Endodermal cell (in vitro differentiated cells): ENCODE measurements at regions not wholly inside any gene's neighbourhood (a gene's known extent, or its start where the extent isn't known, plus 50 kb on each side); places are given as distances from the start of the nearest gene placed in this dataset.

Experiments
- DNase-seq: peaks from one replicate; pipeline ENCODE4 v3.0.0-alpha.2; 2017
- H3K27ac ChIP-seq: 2 replicates; pipeline ENCODE4 v1.5.1; 2013; ENCODE audit warnings: mild to moderate bottlenecking, low read depth, low read length, moderate library complexity
- H3K27me3 ChIP-seq: 2 replicates; pipeline ENCODE4 v1.6.1; 2013; ENCODE audit warnings: mild to moderate bottlenecking, low read length, moderate library complexity; ENCODE audit not compliant: insufficient read depth, control insufficient read depth, poor library complexity, severe bottlenecking
- H3K36me3 ChIP-seq: 2 replicates; pipeline ENCODE4 v1.7.0; 2013; ENCODE audit warnings: mild to moderate bottlenecking, low read length, moderate library complexity; ENCODE audit not compliant: control insufficient read depth, insufficient read depth
- H3K4me1 ChIP-seq: one replicate; pipeline ENCODE4 v1.7.0; 2013; ENCODE audit warnings: low read length; ENCODE audit not compliant: control insufficient read depth, insufficient read depth
- H3K4me3 ChIP-seq: 2 replicates; pipeline ENCODE4 v1.5.1; 2013; ENCODE audit warnings: mild to moderate bottlenecking, low read length, moderate library complexity
- H3K9ac ChIP-seq: 2 replicates; pipeline ENCODE4 v1.6.1; 2013; ENCODE audit warnings: mild to moderate bottlenecking, low read length, moderate library complexity; ENCODE audit not compliant: poor library complexity, severe bottlenecking; ENCODE audit errors: extremely low read depth
- H3K9me3 ChIP-seq: 2 replicates; pipeline ENCODE4 v1.6.1; 2013; ENCODE audit warnings: mild to moderate bottlenecking, low read length, moderate library complexity; ENCODE audit not compliant: control insufficient read depth
- H3K27ac Mint-ChIP-seq: 2 replicates; pipeline ENCODE4 v1.8.0; 2020; ENCODE audit warnings: mixed read lengths
- H3K27me3 Mint-ChIP-seq: 2 replicates; pipeline ENCODE4 v1.8.0; 2021; ENCODE audit warnings: mild to moderate bottlenecking, mixed read lengths; ENCODE audit not compliant: insufficient read depth
- H3K36me3 Mint-ChIP-seq: 2 replicates; pipeline ENCODE4 v1.8.0; 2020; ENCODE audit warnings: low read depth, mixed read lengths
- H3K4me1 Mint-ChIP-seq: 2 replicates; pipeline ENCODE4 v1.8.0; 2020; ENCODE audit warnings: mixed read lengths
- H3K4me3 Mint-ChIP-seq: 2 replicates; pipeline ENCODE4 v1.8.0; 2020; ENCODE audit warnings: mild to moderate bottlenecking, moderate library complexity, mixed read lengths
- H3K9me3 Mint-ChIP-seq: 2 replicates; pipeline ENCODE4 v1.8.0; 2020; ENCODE audit warnings: mild to moderate bottlenecking, mixed read lengths
- CTCF ChIP-seq: fragments of 200-600 bp; sonication (generic); conservative IDR thresholded peaks from 2 replicates; pipeline ENCODE4 v1.5.0; 2021; ENCODE audit warnings: antibody characterized with exemption, mild to moderate bottlenecking
- WGBS, 2 experiments: methylation state at CpG; one replicate each; pipeline versions ENCODE4 v1.1.5 to v1.1.7; 2013; ENCODE audit warnings: missing lambda C conversion rate in 2 of 2, mixed read lengths in 1 of 2; ENCODE audit not compliant: insufficient coverage in 1 of 2, insufficient read length in 1 of 2; 5-methylcytosine and 5-hydroxymethylcytosine counted together

GRCh38 chrX:78534221-78534620, 124.9 kb downstream of the RTL3 start:
- TF ChIP-seq CTCF: no peak
- WGBS, 2 experiments: 89% methylated on average over 2 of the region's 2 CpGs; no CpG with 5 or more reads in 1 of the 2 experiments
- Histone ChIP-seq H3K4me1 (no peaks in the 10 kb centered on the region), H3K27me3 (no peaks in the 10 kb centered on the region), H3K36me3 (no peaks in the 10 kb centered on the region), H3K9me3 (no peaks in the 10 kb centered on the region), H3K27ac (no peak overlapping the region), H3K9ac (no peak overlapping the region), H3K4me3 (no peak overlapping the region)
- no peak for DNase-seq
- Mint-ChIP-seq H3K9me3 (peaks cover 26% of the 10 kb centered on the region), H3K27me3 (no peaks in the 10 kb centered on the region), H3K4me3 (no peak overlapping the region), H3K27ac (no peak overlapping the region), H3K36me3 (no peaks in the 10 kb centered on the region), H3K4me1 (peaks cover 3% of the 10 kb centered on the region)

GRCh38 chrX:78532363-78532762, 126.8 kb downstream of the RTL3 start:
- Mint-ChIP-seq H3K27me3 (no peaks in the 10 kb centered on the region), H3K36me3 (no peaks in the 10 kb centered on the region), H3K4me1 (peaks cover 3% of the 10 kb centered on the region), H3K9me3 (peaks cover 13% of the 10 kb centered on the region), H3K4me3 (no peak overlapping the region), H3K27ac (no peak overlapping the region)
- no peak for TF ChIP-seq CTCF
- Histone ChIP-seq H3K4me1 (no peaks in the 10 kb centered on the region), H3K4me3 (no peak overlapping the region), H3K27ac (no peak overlapping the region), H3K36me3 (no peaks in the 10 kb centered on the region), H3K27me3 (no peaks in the 10 kb centered on the region), H3K9me3 (no peaks in the 10 kb centered on the region), H3K9ac (no peak overlapping the region)
- DNase-seq: no peak

GRCh38 chrX:78527818-78528217, 131.3 kb downstream of the RTL3 start:
- H3K4me3 ChIP-seq: no peak overlapping the region
- H3K9ac ChIP-seq: no peak overlapping the region
- H3K27ac ChIP-seq: no peak overlapping the region
- H3K4me1 ChIP-seq: peaks cover 3% of the 10 kb centered on the region
- no peak overlapping the region for H3K4me3 Mint-ChIP-seq
- H3K9me3 Mint-ChIP-seq: peaks cover 32% of the 10 kb centered on the region
- H3K36me3 ChIP-seq: no peaks in the 10 kb centered on the region
- no peaks in the 10 kb centered on the region for H3K27me3 ChIP-seq
- no peak for DNase-seq
- peaks cover 10% of the 10 kb centered on the region for H3K4me1 Mint-ChIP-seq
- H3K27ac Mint-ChIP-seq: no peak overlapping the region
- H3K9me3 ChIP-seq: no peaks in the 10 kb centered on the region
- 100% methylated on average over 1 of the region's 1 CpG; no CpG with 5 or more reads in 1 of the 2 experiments for WGBS, 2 experiments
- no peaks in the 10 kb centered on the region for H3K36me3 Mint-ChIP-seq
- H3K27me3 Mint-ChIP-seq: no peaks in the 10 kb centered on the region
- TF ChIP-seq CTCF: no peak
